PC-3 (cell line): ENCODE measurements at regions not wholly inside any gene's neighbourhood (a gene's known extent, or its start where the extent isn't known, plus 50 kb on each side); places are given as distances from the start of the nearest gene placed in this dataset.

ENCODE experiments used
- ATAC-seq: fragments of 200-7000 bp; cut with Tn5 transposase; 2 replicates; pipeline ENCODE4 v1.9.1; 2020; ENCODE audit warnings: mild to moderate bottlenecking, moderate library complexity
- BruUV-seq: library from RNA; stranded (reverse); fragments of 400-500 nt; replicated peaks from 2 replicates; lab custom pipeline; 2021; lab: Mats Ljungman, UMichigan
- CTCF ChIA-PET: fragments of 300-600 bp; sonication (Branson Sonifier 250); formaldehyde crosslinking; loops from one replicate; lab custom pipeline; 2022; ENCODE audit warnings: antibody characterized with exemption; lab: Charles Lee
- POLR2A ChIA-PET: fragments of 300-600 bp; sonication (Branson Sonifier 250); formaldehyde crosslinking; loops from one replicate; lab custom pipeline; 2022; ENCODE audit warnings: antibody characterized with exemption; ENCODE audit not compliant: unreplicated experiment; lab: Charles Lee
- DNase-seq: peaks from one replicate; pipeline ENCODE4 v3.0.0-alpha.2; 2015
- H2AFZ ChIP-seq: fragments of 300-600 bp; sonication (generic); 2 replicates; pipeline ENCODE4 v1.6.0; 2016; ENCODE audit warnings: antibody characterized with exemption, low read length
- H3F3A ChIP-seq: fragments of 300-600 bp; sonication (generic); one replicate; pipeline ENCODE4 v1.6.0; 2017; ENCODE audit warnings: antibody characterized with exemption, low read length, control low read depth, mild to moderate bottlenecking; ENCODE audit not compliant: unreplicated experiment
- H3K27ac ChIP-seq: fragments of 300-600 bp; sonication (generic); 2 replicates; pipeline ENCODE4 v1.5.1; 2016; ENCODE audit warnings: mild to moderate bottlenecking, low read length
- H3K27me3 ChIP-seq: fragments of 300-600 bp; sonication (generic); 2 replicates; pipeline ENCODE4 v1.6.1; 2016; ENCODE audit warnings: low read length, mixed read lengths
- H3K36me3 ChIP-seq: fragments of 300-600 bp; sonication (generic); 2 replicates; pipeline ENCODE4 v1.6.1; 2016; ENCODE audit warnings: low read depth, mixed run types, low read length, mixed read lengths
- H3K4me1 ChIP-seq: fragments of 300-600 bp; sonication (generic); 2 replicates; pipeline ENCODE4 v1.5.1; 2016; ENCODE audit warnings: low read length; ENCODE audit not compliant: insufficient read depth
- H3K4me2 ChIP-seq: fragments of 300-600 bp; sonication (generic); 2 replicates; pipeline ENCODE4 v1.6.0; 2016; ENCODE audit warnings: low read length
- H3K4me3 ChIP-seq: fragments of 300-600 bp; sonication (generic); 2 replicates; pipeline ENCODE4 v1.5.1; 2016; ENCODE audit warnings: mild to moderate bottlenecking, low read length, mixed read lengths
- H3K79me2 ChIP-seq: fragments of 300-600 bp; sonication (generic); 2 replicates; pipeline ENCODE4 v1.6.1; 2017; ENCODE audit warnings: low read length, mixed read lengths
- H3K9ac ChIP-seq: fragments of 300-600 bp; sonication (generic); 2 replicates; pipeline ENCODE4 v1.6.0; 2016; ENCODE audit warnings: mild to moderate bottlenecking, low read length
- H3K9me2 ChIP-seq: fragments of 300-600 bp; sonication (generic); replicated peaks from 2 replicates; pipeline ENCODE4 v1.6.1; 2016; ENCODE audit warnings: mixed run types, low read length, mixed read lengths
- H3K9me3 ChIP-seq: fragments of 300-600 bp; sonication (generic); 2 replicates; pipeline ENCODE4 v1.6.1; 2016; ENCODE audit warnings: low read length, mixed read lengths
- H4K20me1 ChIP-seq: fragments of 300-600 bp; sonication (generic); 2 replicates; pipeline ENCODE4 v1.6.1; 2016; ENCODE audit warnings: low read length, mixed read lengths
- CTCF ChIP-seq: fragments of 300-600 bp; sonication (generic); conservative IDR thresholded peaks from 2 replicates; pipeline ENCODE4 v1.5.1; 2017; ENCODE audit warnings: antibody characterized with exemption, low read depth, mild to moderate bottlenecking, low read length
- EZH2 ChIP-seq: fragments of 300-600 bp; sonication (generic); IDR thresholded peaks from one replicate; pipeline ENCODE4 v1.6.1; 2017; ENCODE audit warnings: antibody characterized with exemption, mild to moderate bottlenecking, low read length; ENCODE audit not compliant: unreplicated experiment
- EZH2phosphoT487 ChIP-seq: fragments of 300-600 bp; sonication (generic); IDR thresholded peaks from 2 replicates; pipeline ENCODE4 v1.6.1; 2018; ENCODE audit warnings: mild to moderate bottlenecking, antibody characterized with exemption, low read length, borderline replicate concordance
- intact Hi-C: fragments of 100-400 bp; cut with micrococcal nuclease; formaldehyde crosslinking; loops from 2 replicates; pipeline ENCODE4 v1.9.0; 2023

DNA sequence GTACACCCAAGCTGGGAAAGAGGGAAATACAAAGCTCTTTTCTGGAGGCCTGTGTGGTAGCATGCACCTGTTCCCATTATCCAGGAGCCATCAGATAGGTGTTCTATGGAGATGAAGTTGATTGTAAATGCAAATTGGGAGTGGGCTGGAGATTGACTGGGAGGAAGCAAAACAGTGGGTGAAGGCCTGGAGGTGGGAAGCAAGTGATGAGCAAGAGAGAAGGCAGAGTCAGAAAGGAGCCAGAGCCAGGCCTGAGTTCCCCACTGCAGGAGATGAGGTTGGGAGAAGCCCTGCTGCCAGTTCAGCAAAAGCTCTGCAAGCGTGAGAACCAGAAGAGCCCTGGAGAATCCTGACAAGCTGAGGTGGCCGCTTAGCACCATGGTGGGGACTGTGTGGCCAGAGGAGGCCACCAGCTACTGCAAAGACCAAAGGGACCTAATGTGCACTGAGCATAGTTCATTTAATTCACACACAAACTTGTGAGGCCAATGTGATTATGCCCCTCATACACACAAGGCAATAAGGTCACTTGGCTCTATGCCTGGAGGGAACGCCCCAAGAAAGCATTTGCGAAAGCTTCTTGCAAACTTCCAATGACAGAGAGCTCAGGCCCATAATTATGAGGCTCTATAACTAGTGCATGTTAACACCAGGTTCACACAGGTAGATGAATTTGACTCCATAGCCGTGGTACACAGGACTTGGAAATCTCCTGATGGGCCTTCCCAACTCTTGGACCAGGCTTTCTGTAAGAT is 73.0 kb upstream of the GRIK3 start:
- no peaks in the 10 kb centered on the region for H3K27me3 ChIP-seq
- H3K9me2 ChIP-seq = no peaks in the 10 kb centered on the region
- no peak overlapping the region for H3K4me2 ChIP-seq
- no peaks in the 10 kb centered on the region for H3K36me3 ChIP-seq
- POLR2A ChIA-PET = no interaction called here
- no peak overlapping the region for H3K4me3 ChIP-seq
- H4K20me1 ChIP-seq = no peaks in the 10 kb centered on the region
- H3K27ac ChIP-seq = no peak overlapping the region
- CTCF ChIA-PET = no interaction called here
- H3K9me3 ChIP-seq = no peaks in the 10 kb centered on the region
- ATAC-seq = no peak
- no peaks in the 10 kb centered on the region for H3K79me2 ChIP-seq
- no peaks in the 10 kb centered on the region for H3F3A ChIP-seq
- H3K4me1 ChIP-seq = no peaks in the 10 kb centered on the region
- H3K9ac ChIP-seq = no peak overlapping the region
- no peak overlapping the region for H2AFZ ChIP-seq
- no peak for DNase-seq
- intact Hi-C loops = no loop called here
- no peak for TF ChIP-seq EZH2
- TF ChIP-seq EZH2phosphoT487 = no peak
- no TSS peak for BruUV-seq

GRCh38 chr1:37108596-37109188 is 74.4 kb upstream of the GRIK3 start:
- H3K79me2 ChIP-seq = no peaks in the 10 kb centered on the region
- H3K27me3 ChIP-seq = no peaks in the 10 kb centered on the region
- DNase-seq (no peak), ATAC-seq (no peak)
- no peak overlapping the region for H3K9ac ChIP-seq
- no peaks in the 10 kb centered on the region for H3K36me3 ChIP-seq
- H4K20me1 ChIP-seq = no peaks in the 10 kb centered on the region
- H2AFZ ChIP-seq = no peak overlapping the region
- no peaks in the 10 kb centered on the region for H3K4me1 ChIP-seq
- ChIA-PET CTCF (no interaction called here), POLR2A (no interaction called here)
- intact Hi-C loops = no loop called here
- H3K4me2 ChIP-seq = no peak overlapping the region
- H3K9me2 ChIP-seq = no peaks in the 10 kb centered on the region
- H3K27ac ChIP-seq = no peak overlapping the region
- no peaks in the 10 kb centered on the region for H3F3A ChIP-seq
- TF ChIP-seq EZH2phosphoT487 = no peak
- TF ChIP-seq EZH2 = no peak
- no peak for TF ChIP-seq CTCF
- no peak overlapping the region for H3K4me3 ChIP-seq
- H3K9me3 ChIP-seq = no peaks in the 10 kb centered on the region
- BruUV-seq = no TSS peak

- ATAC-seq (no peak), DNase-seq (no peak)
- Histone ChIP-seq H3K27me3 (0 out of 2 replicates have a peak, but pooled peaks cover 3% of the 10 kb centered on the region), H3K79me2 (no peaks in the 10 kb centered on the region), H3K4me1 (no peaks in the 10 kb centered on the region), H4K20me1 (no peaks in the 10 kb centered on the region), H2AFZ (no peak overlapping the region), H3K9me2 (no peaks in the 10 kb centered on the region), H3K9ac (no peak overlapping the region), H3K27ac (no peak overlapping the region), H3K4me2 (no peak overlapping the region), H3K36me3 (no peaks in the 10 kb centered on the region), H3K4me3 (no peak overlapping the region), H3K9me3 (no peaks in the 10 kb centered on the region), H3F3A (no peaks in the 10 kb centered on the region)
- ChIA-PET POLR2A (no interaction called here), CTCF (no interaction called here)
- intact Hi-C loops = no loop called here
- no peak for TF ChIP-seq EZH2phosphoT487
- no peak for TF ChIP-seq EZH2
- no peak for TF ChIP-seq CTCF
- no TSS peak for BruUV-seq
Observed at GRCh38 chr1:37112430-37112829, 78.1 kb upstream of the GRIK3 start.
